ENCODE measurements at regions not wholly inside any gene's neighbourhood (a gene's known extent, or its start where the extent isn't known, plus 50 kb on each side); places are given as distances from the start of the nearest gene placed in this dataset.
"Not testable (repeated sequence)": the region's sequence is repeated elsewhere in the genome, so short reads cannot be mapped to it uniquely, and the experiment has no call there.

DNA sequence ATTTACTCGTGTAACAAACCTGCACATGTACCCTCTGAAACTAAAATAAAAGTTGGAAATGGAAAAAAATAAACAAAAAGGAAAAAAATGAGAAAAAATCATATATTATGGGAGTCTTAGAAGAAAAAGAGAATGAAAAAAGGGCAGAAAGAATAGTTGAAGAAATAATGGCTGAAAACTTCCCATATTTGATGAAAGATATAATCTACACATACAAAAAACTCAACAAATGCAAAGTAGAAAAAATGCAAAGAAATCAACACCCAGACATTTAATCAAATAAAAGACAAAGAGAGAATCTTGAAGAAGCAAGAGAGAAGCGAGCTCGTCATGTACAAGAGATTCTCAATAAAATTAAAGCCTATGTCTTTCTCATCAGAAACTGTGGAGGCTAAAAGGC is 73.8 kb downstream of the SLC25A46 start:
- Histone ChIP-seq H3K4me3 (no peak overlapping the region), H3K27me3 (no peaks in the 10 kb centered on the region), H3K36me3 (no peaks in the 10 kb centered on the region), H3K9me3 (peaks cover 26% of the 10 kb centered on the region)
- no peak for DNase-seq

- DNase-seq: no peak
- peaks cover 25% of the 10 kb centered on the region for H3K9me3 ChIP-seq
- H3K4me3 ChIP-seq: no peak overlapping the region
- no peaks in the 10 kb centered on the region for H3K27me3 ChIP-seq
- H3K36me3 ChIP-seq: no peaks in the 10 kb centered on the region
These were observed 77.3 kb downstream of the SLC25A46 start for GRCh38 chr5:110815916-110816605.

GRCh38 chr5:110817459-110817858 is 78.7 kb downstream of the SLC25A46 start:
- Histone ChIP-seq H3K4me3 (no peak overlapping the region), H3K36me3 (no peaks in the 10 kb centered on the region), H3K9me3 (peaks cover 13% of the 10 kb centered on the region), H3K27me3 (no peaks in the 10 kb centered on the region)
- peak; percentile 20 for DNase-seq

DNA sequence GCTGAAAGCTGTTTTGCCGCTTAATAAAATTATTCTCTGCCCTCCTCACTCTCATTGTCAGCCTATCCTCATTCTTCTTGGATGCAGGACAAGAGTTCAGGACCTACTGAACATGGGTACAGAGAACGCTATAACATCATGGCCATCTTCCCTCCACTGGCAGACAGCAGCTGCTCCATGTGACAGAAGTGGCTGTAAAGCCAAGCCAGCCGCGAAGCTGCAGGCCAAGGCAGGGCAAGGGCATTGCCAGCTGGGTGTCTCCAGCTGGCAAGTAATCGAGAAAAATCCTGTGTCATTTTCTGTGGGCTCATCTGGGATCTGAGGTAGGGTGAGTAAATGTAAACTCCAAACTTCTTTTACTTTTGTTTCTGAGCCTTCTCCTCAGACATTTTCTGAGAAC is 84.8 kb downstream of the SLC25A46 start:
- Histone ChIP-seq H3K36me3 (no peaks in the 10 kb centered on the region), H3K27me3 (no peaks in the 10 kb centered on the region), H3K4me3 (no peak overlapping the region), H3K9me3 (peaks cover 22% of the 10 kb centered on the region)
- peak; percentile 3 for DNase-seq

GRCh38 chr5:110824936-110825441 is 86.2 kb downstream of the SLC25A46 start:
- Histone ChIP-seq H3K4me3 (no peak overlapping the region), H3K9me3 (peaks cover 27% of the 10 kb centered on the region), H3K27me3 (no peaks in the 10 kb centered on the region), H3K36me3 (no peaks in the 10 kb centered on the region)
- DNase-seq: no peak

DNA sequence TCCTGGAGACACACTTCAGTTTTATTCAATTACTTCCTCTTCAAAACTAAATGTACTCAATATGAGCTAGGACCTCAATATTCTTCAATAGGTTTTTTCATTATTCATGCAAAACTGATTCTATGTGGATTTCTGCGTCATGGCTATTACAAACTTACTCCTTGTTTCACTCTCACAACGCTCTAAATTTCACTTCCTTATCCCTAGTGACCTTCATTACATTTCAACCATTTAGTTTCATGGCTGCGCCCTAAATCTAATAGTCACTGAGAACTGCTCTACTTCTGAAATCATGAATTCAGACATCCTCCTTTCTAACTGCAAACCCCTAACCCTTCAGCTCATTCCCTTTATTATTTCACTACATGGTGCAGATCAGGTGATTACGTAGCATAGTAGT is 93.9 kb downstream of the SLC25A46 start:
- Histone ChIP-seq H3K4me3 (no peak overlapping the region), H3K27me3 (no peaks in the 10 kb centered on the region), H3K36me3 (no peaks in the 10 kb centered on the region), H3K9me3 (peaks cover 5% of the 10 kb centered on the region)
- no peak for DNase-seq

DNA sequence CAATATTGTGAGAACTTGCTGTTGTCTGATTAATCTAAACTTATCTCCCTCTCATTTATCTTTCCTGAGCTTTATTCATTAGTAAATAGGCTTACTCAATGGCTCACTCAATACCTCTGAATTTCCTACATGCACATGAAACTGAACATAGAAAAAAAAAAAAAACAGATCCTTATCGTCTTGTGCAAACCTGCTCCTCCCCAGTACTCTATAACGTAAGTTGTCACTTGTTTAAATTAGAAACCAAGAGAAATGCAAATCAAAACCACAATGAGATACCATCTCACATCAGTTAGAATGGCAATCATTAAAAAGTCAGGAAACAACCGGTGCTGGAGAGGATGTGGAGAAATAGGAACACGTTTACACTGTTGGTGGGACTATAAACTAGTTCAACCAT is 96.1 kb downstream of the SLC25A46 start:
- H3K4me3 ChIP-seq, H3K27me3 ChIP-seq, H3K9me3 ChIP-seq, DNase-seq, H3K36me3 ChIP-seq: not testable (repeated sequence)

DNA sequence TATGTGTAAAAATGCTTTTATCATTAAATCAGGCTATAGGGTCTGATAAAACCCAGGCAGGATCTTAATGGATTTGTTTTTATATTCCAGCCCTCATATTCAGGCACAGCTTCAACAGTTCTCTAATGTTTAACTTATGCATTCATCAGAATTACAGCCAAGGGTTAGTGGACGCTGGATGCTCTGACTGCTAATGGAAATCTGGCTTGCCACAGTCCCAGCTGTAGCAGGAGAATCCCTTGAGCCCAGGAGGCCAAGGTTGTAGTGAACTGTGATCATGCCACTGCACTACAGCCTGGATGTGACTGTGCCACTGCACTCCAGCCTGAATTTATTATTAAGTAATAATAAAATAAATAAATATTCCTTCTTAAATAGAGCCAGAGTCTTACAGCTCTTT is 98.0 kb downstream of the SLC25A46 start:
- H3K4me3 ChIP-seq: no peak overlapping the region
- no peaks in the 10 kb centered on the region for H3K36me3 ChIP-seq
- no peaks in the 10 kb centered on the region for H3K9me3 ChIP-seq
- no peaks in the 10 kb centered on the region for H3K27me3 ChIP-seq
- no peak for DNase-seq

GRCh38 chr5:110838357-110838756 is 99.5 kb downstream of the SLC25A46 start:
- H3K9me3 ChIP-seq, DNase-seq, H3K36me3 ChIP-seq, H3K27me3 ChIP-seq, H3K4me3 ChIP-seq: not testable (repeated sequence)

- no peak for DNase-seq
- no peaks in the 10 kb centered on the region for H3K36me3 ChIP-seq
- no peaks in the 10 kb centered on the region for H3K27me3 ChIP-seq
- H3K9me3 ChIP-seq: no peaks in the 10 kb centered on the region
- no peak overlapping the region for H3K4me3 ChIP-seq
These were observed 100.2 kb downstream of the SLC25A46 start for GRCh38 chr5:110838961-110839360.

DNA sequence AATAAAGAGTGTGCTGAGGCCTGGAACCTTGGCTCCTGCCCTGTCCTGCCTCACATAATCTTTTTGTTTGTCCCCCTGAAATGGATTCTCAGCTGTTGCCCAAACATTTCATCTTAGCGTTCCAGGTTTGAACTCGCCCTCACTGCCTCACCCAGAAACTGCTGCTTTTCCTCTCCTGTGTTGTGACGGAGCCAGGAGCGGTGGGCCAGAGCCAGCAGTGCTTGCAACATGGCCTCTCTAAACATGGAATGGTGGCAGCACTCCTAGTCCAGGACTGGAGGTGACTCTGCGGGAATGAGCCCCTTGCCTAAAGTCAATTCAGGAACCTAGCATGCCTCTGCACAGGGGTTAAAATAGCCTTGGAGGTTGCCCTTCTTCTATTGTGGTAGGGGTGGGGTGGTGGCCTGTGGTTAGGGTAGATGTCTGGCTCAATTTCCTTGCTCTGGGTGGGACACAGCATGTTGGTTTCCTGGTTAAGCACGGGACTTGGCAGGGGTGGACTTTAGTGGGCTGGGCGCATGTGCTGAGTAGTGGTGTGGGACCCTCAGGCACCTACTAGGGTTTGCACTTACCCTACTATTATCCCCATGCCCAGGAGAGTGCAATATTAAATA is 101.6 kb downstream of the SLC25A46 start:
- no peak for DNase-seq
- Histone ChIP-seq H3K36me3 (no peaks in the 10 kb centered on the region), H3K27me3 (no peaks in the 10 kb centered on the region), H3K4me3 (no peak overlapping the region), H3K9me3 (no peaks in the 10 kb centered on the region)

DNA sequence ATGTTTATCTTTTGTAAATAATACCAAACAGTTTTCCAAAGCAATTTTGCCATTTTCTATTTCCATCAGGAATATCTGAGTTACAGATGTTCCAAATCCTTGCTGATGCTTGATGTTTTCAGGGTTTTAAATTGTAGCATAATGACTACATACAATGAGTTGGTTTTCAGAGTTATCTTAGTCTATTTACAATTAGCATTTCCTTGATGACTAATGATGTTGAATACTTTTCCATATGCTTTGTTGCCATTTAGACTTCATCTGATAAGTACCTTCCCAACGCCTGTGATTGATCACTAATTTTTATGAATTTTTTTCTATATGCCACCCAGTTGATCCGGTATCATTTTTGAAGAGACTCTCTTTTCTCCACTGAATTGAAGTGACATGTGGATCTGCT is 102.3 kb downstream of the SLC25A46 start:
- Histone ChIP-seq H3K4me3 (no peak overlapping the region), H3K36me3 (no peaks in the 10 kb centered on the region), H3K9me3 (no peaks in the 10 kb centered on the region), H3K27me3 (no peaks in the 10 kb centered on the region)
- no peak for DNase-seq

DNA sequence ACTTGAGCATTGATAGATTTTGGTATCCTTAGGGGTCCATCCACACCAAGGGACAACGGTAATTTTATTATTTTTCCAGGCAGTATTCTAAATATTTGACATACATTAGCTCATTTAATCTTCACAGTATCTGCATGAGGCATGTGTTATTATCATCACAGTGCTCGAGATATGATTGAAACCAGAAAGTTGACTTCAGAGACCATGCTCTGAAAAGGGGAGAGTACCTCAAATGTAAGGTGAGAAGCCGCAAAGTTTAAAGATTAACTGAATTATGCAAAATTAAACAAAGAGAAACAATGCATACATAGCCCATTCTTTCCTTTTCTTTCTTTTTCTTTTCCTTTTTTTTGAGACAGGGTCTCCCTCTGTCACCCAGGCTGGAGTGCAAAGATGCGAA is 104.1 kb downstream of the SLC25A46 start:
- Histone ChIP-seq H3K4me3 (no peak overlapping the region), H3K27me3 (no peaks in the 10 kb centered on the region), H3K9me3 (no peaks in the 10 kb centered on the region), H3K36me3 (no peaks in the 10 kb centered on the region)
- no peak for DNase-seq

- DNase-seq: no peak
- Histone ChIP-seq H3K36me3 (no peaks in the 10 kb centered on the region), H3K27me3 (no peaks in the 10 kb centered on the region)
These were observed 105.4 kb downstream of the SLC25A46 start for GRCh38 chr5:110844251-110844650.

DNA sequence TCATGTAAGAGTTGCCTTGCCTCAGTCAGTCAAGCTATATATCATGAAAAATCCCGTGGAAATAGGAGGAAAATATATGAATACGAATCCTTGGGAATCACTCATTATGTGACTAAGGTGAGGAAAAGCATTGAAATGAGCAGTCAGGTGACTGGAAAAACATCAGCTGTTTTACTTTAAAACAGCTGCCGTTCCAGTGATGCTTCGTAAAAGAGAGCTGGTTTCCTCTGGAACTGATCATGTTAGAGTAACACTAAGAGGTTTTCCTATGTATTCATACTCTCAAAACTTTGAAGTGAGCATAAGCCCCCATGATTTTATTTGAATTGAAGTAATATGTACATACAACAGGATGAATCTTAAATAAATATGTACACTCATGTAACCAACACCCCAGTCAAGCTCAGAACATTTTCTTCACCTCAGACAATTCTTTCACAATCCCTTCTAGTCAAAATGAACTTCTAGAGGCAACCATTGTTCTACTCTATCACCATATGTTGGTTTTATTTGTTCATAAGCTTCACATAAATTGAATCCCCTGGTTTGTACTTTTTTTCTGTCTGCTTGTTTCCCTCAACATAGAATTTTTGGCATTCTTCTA is 107.7 kb downstream of the SLC25A46 start:
- no peaks in the 10 kb centered on the region for H3K36me3 ChIP-seq
- no peak for DNase-seq
- H3K9me3 ChIP-seq: peaks cover 7% of the 10 kb centered on the region
- H3K27me3 ChIP-seq: no peaks in the 10 kb centered on the region
- H3K4me3 ChIP-seq: no peak overlapping the region

More at GRCh38 chr5:110844251-110844650, 105.4 kb downstream of the SLC25A46 start:
- Histone ChIP-seq H3K9me3 (peaks cover 7% of the 10 kb centered on the region), H3K4me3 (no peak overlapping the region)

DNA sequence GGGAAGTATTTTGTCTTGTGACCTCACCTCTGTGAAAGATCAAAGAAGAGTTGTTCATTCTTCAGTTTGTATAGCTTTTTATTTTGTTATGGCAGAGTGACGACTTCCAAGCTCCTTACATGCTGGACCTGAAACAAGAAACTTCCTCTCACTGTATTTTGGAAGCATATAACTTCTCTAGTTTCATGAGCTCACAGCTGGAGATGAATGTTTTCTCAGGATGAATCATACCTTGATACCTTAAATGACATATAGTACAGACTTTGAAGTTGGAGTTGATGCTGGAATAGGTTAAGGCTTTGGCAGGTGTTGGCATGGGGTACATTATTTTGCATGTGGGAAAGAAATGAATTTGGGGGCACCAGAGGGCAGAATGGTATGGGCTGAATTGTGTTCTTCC is 112.5 kb downstream of the SLC25A46 start:
- H3K27me3 ChIP-seq: no peaks in the 10 kb centered on the region
- no peaks in the 10 kb centered on the region for H3K36me3 ChIP-seq
- H3K9me3 ChIP-seq: peaks cover 7% of the 10 kb centered on the region
- no peak for DNase-seq
- no peak overlapping the region for H3K4me3 ChIP-seq

- Histone ChIP-seq H3K36me3 (no peaks in the 10 kb centered on the region), H3K9me3 (peaks cover 7% of the 10 kb centered on the region), H3K4me3 (no peak overlapping the region), H3K27me3 (no peaks in the 10 kb centered on the region)
- DNase-seq: no peak
These were observed 113.2 kb downstream of the SLC25A46 start for GRCh38 chr5:110852053-110852452.

DNA sequence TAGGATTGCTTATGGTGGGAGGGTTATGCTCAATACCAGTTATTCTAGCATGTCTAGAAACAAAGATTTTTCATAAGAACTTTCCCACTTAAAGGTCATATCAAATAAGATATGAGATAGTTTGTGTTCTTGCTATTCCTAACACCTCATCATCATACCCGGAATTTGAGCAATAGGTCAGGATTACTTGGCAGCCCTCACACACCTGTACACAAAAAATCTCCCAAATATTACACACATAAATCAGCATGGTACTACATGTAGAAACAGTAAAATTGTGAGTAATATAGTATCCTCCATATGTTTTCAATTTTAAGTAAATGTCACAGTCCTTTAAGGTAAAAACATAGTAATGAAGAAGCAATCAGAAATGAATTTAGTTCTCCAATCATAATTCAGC is 113.7 kb downstream of the SLC25A46 start:
- H3K9me3 ChIP-seq: peaks cover 7% of the 10 kb centered on the region
- no peaks in the 10 kb centered on the region for H3K27me3 ChIP-seq
- no peak overlapping the region for H3K4me3 ChIP-seq
- DNase-seq: no peak
- no peaks in the 10 kb centered on the region for H3K36me3 ChIP-seq

Data from MG63 (cell line).